ENCODE measurements at regions not wholly inside any gene's neighbourhood (a gene's known extent, or its start where the extent isn't known, plus 50 kb on each side); places are given as distances from the start of the nearest gene placed in this dataset.

DNA sequence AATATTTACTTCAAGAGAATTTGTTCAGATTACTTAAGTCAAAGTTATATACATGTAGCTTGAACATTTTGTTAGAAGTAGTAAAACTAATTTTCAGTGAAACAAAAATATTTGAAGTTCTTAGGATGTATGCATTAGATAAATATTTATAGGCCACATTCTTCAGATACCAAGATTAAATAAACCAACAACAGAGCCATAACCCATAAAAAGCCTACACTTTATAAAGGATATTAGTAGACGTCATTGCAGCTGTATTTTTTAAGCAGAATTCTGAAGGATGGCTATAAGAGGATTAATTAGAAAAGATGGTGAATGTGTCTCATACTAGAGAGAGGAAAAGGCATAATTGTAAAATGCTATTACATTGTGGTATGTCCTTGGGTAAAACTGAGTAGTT, 449.7 kb upstream of the ALCAM start:
- DNase-seq (ENCODE audit: extremely low spot score, unreplicated experiment), result no peak
- peaks cover 12% of the 10 kb centered on the region for H3K4me1 Mint-ChIP-seq (ENCODE audit: unreplicated experiment)
- no peaks in the 10 kb centered on the region for H3K27me3 Mint-ChIP-seq
- no peak overlapping the region for H3K4me3 Mint-ChIP-seq
- H3K9me3 Mint-ChIP-seq, result peaks cover 7% of the 10 kb centered on the region
- TF ChIP-seq, protein P1, sequence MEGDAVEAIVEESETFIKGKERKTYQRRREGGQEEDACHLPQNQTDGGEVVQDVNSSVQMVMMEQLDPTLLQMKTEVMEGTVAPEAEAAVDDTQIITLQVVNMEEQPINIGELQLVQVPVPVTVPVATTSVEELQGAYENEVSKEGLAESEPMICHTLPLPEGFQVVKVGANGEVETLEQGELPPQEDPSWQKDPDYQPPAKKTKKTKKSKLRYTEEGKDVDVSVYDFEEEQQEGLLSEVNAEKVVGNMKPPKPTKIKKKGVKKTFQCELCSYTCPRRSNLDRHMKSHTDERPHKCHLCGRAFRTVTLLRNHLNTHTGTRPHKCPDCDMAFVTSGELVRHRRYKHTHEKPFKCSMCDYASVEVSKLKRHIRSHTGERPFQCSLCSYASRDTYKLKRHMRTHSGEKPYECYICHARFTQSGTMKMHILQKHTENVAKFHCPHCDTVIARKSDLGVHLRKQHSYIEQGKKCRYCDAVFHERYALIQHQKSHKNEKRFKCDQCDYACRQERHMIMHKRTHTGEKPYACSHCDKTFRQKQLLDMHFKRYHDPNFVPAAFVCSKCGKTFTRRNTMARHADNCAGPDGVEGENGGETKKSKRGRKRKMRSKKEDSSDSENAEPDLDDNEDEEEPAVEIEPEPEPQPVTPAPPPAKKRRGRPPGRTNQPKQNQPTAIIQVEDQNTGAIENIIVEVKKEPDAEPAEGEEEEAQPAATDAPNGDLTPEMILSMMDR (conservative IDR thresholded peaks at IDR 0.05), result no peak
- H3K27ac Mint-ChIP-seq, result no peak overlapping the region
- no peaks in the 10 kb centered on the region for H3K36me3 Mint-ChIP-seq

DNA sequence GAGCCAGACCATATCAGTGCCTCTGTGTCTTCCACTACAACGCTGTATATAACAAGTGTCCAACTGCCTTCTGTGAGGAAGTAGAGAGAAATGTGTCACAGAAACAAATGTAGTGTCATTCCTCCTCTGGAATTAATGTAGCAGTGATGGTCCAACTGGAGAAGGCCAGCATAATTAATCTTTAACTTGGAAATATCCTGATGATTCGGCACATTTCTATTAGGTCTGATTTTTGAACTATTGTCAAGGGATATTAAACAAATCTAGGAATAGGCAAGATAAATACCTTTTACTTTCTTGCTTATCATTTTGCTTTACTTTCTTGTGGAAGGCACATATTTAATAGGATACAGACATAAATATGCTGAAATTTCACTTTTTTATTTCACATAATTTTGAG, 446.2 kb upstream of the ALCAM start:
- no peak overlapping the region for H3K4me3 Mint-ChIP-seq
- TF ChIP-seq, protein P1 (conservative IDR thresholded peaks at IDR 0.05), result no peak

DNA sequence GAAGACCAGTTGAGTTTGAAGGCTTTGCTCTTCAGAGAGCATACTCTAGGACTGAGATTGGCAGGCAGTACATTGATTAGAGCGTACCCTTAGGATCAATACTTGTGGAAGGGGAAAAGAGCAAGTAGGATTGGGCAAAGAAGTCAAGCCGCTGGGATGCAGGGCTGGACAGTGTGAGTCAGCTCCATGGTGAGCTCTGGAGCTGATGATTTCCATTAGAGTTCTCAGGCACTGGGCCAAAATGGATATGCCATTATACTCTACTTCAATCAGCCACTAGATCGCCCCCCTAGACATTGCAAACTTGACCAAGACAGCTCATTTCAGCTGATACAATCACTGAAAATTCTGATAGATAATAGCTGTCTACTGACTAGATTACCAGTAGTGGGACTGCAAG, 432.7 kb upstream of the ALCAM start:
- no peaks in the 10 kb centered on the region for H3K27me3 Mint-ChIP-seq
- H3K9me3 Mint-ChIP-seq, result peaks cover 5% of the 10 kb centered on the region
- no peak for DNase-seq (ENCODE audit: extremely low spot score, unreplicated experiment)
- no peaks in the 10 kb centered on the region for H3K36me3 Mint-ChIP-seq
- H3K27ac Mint-ChIP-seq, result no peak overlapping the region
- H3K4me1 Mint-ChIP-seq (ENCODE audit: unreplicated experiment), result peaks cover 17% of the 10 kb centered on the region
- H3K4me3 Mint-ChIP-seq, result no peak overlapping the region
- TF ChIP-seq, protein P1 (conservative IDR thresholded peaks at IDR 0.05), result no peak

More for the DNA sequence above, 446.2 kb upstream of the ALCAM start:
- Mint-ChIP-seq H3K27me3 (no peaks in the 10 kb centered on the region), H3K36me3 (no peaks in the 10 kb centered on the region), H3K9me3 (peaks cover 11% of the 10 kb centered on the region), H3K4me1 (ENCODE audit: unreplicated experiment) (peaks cover 9% of the 10 kb centered on the region), H3K27ac (no peak overlapping the region)
- no peak for DNase-seq (ENCODE audit: extremely low spot score, unreplicated experiment)

DNA sequence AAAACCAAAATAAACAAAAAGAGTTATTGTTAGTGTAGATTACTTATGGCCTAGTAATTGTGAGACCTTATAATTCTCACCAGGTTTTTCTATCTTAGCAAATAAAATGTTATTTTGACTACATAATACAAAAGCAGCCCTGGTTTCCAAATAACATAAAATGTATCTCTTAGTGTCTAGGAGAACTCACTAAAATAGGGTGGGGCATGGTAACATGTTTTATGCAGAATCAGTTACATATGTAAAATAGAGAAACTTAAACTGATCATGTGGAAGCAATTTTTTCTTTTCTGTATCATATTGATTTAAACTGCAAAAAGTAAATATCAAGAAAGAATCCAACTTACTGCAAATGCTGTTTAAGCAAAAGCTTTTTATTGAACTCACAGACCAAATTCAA, 431.1 kb upstream of the ALCAM start:
- DNase-seq (ENCODE audit: extremely low spot score, unreplicated experiment), result no peak
- no peak overlapping the region for H3K4me3 Mint-ChIP-seq
- no peaks in the 10 kb centered on the region for H3K9me3 Mint-ChIP-seq
- no peaks in the 10 kb centered on the region for H3K27me3 Mint-ChIP-seq
- TF ChIP-seq, protein P1 (conservative IDR thresholded peaks at IDR 0.05), result no peak
- no peaks in the 10 kb centered on the region for H3K36me3 Mint-ChIP-seq
- no peak overlapping the region for H3K27ac Mint-ChIP-seq
- peaks cover 17% of the 10 kb centered on the region for H3K4me1 Mint-ChIP-seq (ENCODE audit: unreplicated experiment)

DNA sequence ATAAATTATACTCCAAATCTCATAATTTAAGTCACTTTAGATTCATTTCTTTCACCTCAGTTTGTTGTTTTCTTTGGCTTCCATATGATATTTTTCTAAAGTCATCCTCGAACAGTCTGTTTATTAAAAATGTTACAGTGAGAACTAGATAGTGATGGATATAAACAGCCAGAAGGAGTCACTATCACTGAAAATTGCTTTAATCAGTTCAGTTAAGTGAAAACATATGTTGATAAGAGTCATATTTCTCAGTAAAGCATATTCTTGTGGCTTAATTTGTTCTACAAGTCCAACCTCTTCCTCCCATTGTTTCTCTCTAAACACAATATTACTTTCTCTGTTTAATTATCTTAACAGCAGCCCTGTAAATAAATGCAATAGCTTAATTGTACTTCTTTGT, 427.5 kb upstream of the ALCAM start:
- DNase-seq (ENCODE audit: extremely low spot score, unreplicated experiment), result no peak
- Mint-ChIP-seq H3K36me3 (no peaks in the 10 kb centered on the region), H3K4me3 (no peak overlapping the region), H3K9me3 (no peaks in the 10 kb centered on the region), H3K27ac (no peak overlapping the region), H3K4me1 (ENCODE audit: unreplicated experiment) (peaks cover 17% of the 10 kb centered on the region), H3K27me3 (no peaks in the 10 kb centered on the region)
- TF ChIP-seq, protein P1 (conservative IDR thresholded peaks at IDR 0.05), result no peak

GRCh38 chr3:104941785-104942184, 424.9 kb upstream of the ALCAM start:
- peaks cover 5% of the 10 kb centered on the region for H3K9me3 Mint-ChIP-seq
- H3K4me3 Mint-ChIP-seq, result no peak overlapping the region
- no peak for DNase-seq (ENCODE audit: extremely low spot score, unreplicated experiment)
- peaks cover 4% of the 10 kb centered on the region for H3K36me3 Mint-ChIP-seq
- H3K4me1 Mint-ChIP-seq (ENCODE audit: unreplicated experiment), result peaks cover 10% of the 10 kb centered on the region
- no peaks in the 10 kb centered on the region for H3K27me3 Mint-ChIP-seq
- H3K27ac Mint-ChIP-seq, result no peak overlapping the region
- TF ChIP-seq, protein P1 (conservative IDR thresholded peaks at IDR 0.05), result no peak

Data from type B pancreatic cell (in vitro differentiated cells).